ENCODE measurements at regions not wholly inside any gene's neighbourhood (a gene's known extent, or its start where the extent isn't known, plus 50 kb on each side); places are given as distances from the start of the nearest gene placed in this dataset.

DNA sequence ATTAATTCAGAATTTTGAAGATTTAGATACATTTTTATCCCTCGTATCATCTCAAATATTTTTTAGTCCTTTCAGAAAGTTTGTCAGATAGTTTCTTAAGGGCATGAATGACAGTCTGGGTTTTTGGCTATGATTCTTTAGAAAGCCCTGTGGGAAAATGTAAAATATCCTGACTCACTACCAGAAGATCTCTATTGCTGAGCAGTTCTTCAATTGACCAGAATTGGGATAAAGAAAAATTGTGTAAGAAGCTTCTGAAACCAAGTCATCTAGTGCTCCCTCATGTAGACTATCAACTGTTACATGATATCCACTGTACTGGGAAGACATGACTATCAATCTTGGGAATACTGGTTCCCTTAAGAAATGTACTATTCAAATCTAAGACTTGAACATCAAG is 608.3 kb upstream of the CHRM3 start:
- TF ChIP-seq CTCF (IDR thresholded peaks at IDR 0.05; ENCODE audit: borderline replicate concordance, control extremely low read depth, extremely low read depth, insufficient read depth, missing control alignments): no peak
- in situ Hi-C loops (cut with MboI; ENCODE audit: low sequenced_read_pairs, unreplicated experiment): no loop called here
- DNase-seq (ENCODE audit: low spot score): no peak

GRCh38 chr1:238777551-238777950 is 608.8 kb upstream of the CHRM3 start:
- in situ Hi-C loops (cut with MboI; ENCODE audit: low sequenced_read_pairs, unreplicated experiment): no loop called here
- no peak for DNase-seq (ENCODE audit: low spot score)
- no peak for TF ChIP-seq CTCF (IDR thresholded peaks at IDR 0.05; ENCODE audit: borderline replicate concordance, control extremely low read depth, extremely low read depth, insufficient read depth, missing control alignments)

DNA sequence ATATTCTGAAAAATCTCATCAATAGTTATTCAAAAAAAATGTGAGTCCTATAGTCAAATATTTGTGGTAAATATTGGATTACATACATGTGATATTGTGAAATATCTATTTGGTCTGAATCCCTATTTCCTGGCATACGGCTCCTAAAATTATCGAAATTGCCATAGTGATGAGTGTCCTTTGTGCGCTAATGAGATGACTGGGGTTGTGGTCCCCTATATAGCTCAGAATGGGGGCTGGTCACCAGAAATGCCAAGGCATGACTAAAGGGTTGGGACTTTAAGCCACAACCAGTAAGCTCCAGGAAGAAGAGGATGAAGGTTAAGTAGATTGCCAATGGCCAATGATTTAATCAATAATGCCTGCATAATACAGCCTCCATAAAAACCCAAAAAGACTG is 610.2 kb upstream of the CHRM3 start:
- no peak for TF ChIP-seq CTCF (IDR thresholded peaks at IDR 0.05; ENCODE audit: borderline replicate concordance, control extremely low read depth, extremely low read depth, insufficient read depth, missing control alignments)
- DNase-seq (ENCODE audit: low spot score): no peak
- in situ Hi-C loops (cut with MboI; ENCODE audit: low sequenced_read_pairs, unreplicated experiment): no loop called here

- in situ Hi-C loops (cut with MboI; ENCODE audit: low sequenced_read_pairs, unreplicated experiment): no loop called here
- DNase-seq (ENCODE audit: low spot score): no peak
- no peak for TF ChIP-seq CTCF (IDR thresholded peaks at IDR 0.05; ENCODE audit: borderline replicate concordance, control extremely low read depth, extremely low read depth, insufficient read depth, missing control alignments)
Measured at GRCh38 chr1:238772322-238772721, 614.0 kb upstream of the CHRM3 start.

DNA sequence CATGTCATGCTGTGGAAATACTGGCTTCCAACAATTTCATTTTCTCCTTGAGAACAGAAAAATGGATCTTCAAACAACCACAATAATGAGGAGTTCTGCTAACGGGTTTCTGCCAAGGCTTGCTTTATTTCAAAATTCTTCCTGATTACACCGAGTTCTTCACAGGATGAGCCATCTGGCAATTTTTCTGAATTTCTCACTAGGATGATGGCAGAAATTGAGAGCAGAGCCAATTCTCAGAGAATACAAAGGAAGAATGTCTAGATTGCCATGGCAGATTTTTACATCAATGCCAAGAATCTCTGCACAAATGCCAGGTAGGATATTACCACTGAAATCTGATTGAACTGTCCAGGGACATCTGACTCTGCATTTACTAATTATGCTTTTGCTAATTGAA is 619.0 kb upstream of the CHRM3 start:
- DNase-seq (ENCODE audit: low spot score): no peak
- no peak for TF ChIP-seq CTCF (IDR thresholded peaks at IDR 0.05; ENCODE audit: borderline replicate concordance, control extremely low read depth, extremely low read depth, insufficient read depth, missing control alignments)
- in situ Hi-C loops (cut with MboI; ENCODE audit: low sequenced_read_pairs, unreplicated experiment): no loop called here

GRCh38 chr1:238764779-238765178 is 621.6 kb upstream of the CHRM3 start:
- in situ Hi-C loops (cut with MboI; ENCODE audit: low sequenced_read_pairs, unreplicated experiment): no loop called here

More at GRCh38 chr1:238764779-238765178, 621.6 kb upstream of the CHRM3 start:
- no peak for DNase-seq (ENCODE audit: low spot score)
- no peak for TF ChIP-seq CTCF (IDR thresholded peaks at IDR 0.05; ENCODE audit: borderline replicate concordance, control extremely low read depth, extremely low read depth, insufficient read depth, missing control alignments)

Measured in GM13976 (cell line).